Stimulated activated CD4-positive, alpha-beta T cell treated with anti-CD3 and anti-CD28 coated beads, TNF-alpha, amount 100 ng/mL, for 1 hour (primary cell): ENCODE measurements at regions not wholly inside any gene's neighbourhood (a gene's known extent, or its start where the extent isn't known, plus 50 kb on each side); places are given as distances from the start of the nearest gene placed in this dataset.

Experiments used
- DNase-seq, 3 donors: peaks; one replicate each; pipeline ENCODE4 v3.0.0-alpha.2; 2020; ENCODE audit warnings: low read depth in 3 of 3, low spot score in 1 of 3

DNA sequence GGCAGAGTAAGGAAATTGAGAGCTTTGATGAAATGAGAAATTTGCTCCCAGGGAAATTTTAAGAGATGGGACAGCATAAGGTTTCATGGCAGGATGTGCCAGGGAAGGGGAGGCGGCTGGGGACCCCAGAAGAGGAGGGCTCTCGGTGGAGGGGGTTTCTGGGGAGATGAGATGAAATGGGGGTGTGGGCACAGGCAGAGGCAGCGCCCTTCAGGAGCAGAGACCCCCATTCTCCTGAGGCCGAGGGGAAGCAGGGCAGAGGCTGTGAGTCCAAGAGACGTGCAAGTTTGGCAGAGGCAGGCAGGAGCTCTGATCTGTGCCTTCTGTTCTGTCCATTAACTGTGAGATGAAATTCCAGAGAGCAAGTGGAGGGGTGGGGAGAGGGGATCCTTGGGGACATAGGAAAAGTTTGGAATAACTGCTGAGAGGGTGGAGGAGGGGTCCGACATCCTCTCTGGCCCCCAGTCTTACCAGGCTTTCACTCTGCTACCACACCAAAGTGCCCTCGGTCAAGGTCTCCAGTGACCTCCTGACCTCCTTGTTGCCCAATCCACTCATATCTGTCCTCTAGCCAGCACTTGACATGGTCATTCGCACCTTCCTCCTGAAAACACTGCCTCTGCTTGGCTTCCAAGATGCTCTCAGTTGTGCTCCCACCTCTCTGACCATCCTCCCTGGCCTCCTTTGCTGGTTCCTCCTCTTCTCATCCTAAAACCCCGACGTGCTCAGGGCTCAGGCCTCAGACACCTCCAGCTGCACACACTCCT, 108.1 kb upstream of the MVB12B start:
- no peak for DNase-seq

DNA sequence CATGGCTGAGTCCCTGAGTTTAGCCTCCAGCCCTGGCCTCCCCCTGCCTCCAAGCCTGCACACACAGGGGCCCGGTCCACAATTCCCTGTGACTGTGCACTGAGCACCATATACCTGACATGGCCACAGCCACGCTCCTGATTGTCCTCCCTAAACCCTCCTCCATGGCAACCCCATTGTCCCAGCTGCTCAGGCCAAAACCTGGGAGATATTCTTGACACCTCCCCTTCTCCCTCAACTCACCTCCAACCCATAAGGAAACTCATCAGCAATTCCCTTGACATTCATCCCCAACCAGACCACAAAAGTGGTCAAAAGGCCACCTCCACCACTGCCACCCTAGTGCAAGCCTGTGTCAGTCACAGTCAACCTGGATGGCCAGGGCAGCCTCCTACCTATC, 107.5 kb upstream of the MVB12B start:
- no peak for DNase-seq

DNA sequence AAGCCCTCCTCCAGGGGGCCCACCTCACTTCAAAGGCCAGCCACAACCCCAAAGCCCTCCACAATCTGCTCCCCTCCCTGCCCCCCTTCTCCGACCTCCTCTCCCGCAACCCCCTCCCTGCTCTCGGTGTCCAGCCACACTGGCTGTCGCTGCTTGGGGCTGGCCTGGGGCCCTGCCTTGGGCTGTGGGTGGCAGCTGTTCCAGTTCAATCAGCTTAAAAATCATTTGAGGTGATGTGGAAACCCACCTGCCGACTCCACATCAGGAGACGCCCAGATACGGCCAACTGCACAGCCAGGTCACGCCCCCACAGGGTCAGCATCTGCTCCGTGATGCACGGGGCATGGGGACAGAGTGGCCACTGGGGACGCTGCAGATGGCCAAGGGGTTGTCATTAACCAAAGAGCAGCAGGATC, 107.0 kb upstream of the MVB12B start:
- DNase-seq: no peak

DNA sequence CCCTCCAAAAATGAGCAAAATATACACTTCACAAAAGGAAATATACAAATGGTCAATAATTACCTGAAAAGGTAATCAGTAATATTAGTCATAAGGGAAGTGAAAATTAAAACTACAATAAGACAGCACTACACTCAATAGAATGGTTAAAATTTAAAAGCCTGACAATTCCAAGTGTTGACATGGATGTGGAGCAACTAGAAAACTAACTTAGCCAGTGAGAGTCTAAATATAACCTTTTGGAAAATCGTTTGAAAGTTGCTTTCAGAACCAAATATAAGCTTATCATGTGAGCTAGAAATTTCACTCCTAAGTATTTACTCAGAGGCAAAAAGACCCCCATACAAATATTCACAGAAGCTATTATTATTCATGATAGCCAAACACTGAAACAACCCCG, 105.1 kb upstream of the MVB12B start:
- DNase-seq: no peak

DNA sequence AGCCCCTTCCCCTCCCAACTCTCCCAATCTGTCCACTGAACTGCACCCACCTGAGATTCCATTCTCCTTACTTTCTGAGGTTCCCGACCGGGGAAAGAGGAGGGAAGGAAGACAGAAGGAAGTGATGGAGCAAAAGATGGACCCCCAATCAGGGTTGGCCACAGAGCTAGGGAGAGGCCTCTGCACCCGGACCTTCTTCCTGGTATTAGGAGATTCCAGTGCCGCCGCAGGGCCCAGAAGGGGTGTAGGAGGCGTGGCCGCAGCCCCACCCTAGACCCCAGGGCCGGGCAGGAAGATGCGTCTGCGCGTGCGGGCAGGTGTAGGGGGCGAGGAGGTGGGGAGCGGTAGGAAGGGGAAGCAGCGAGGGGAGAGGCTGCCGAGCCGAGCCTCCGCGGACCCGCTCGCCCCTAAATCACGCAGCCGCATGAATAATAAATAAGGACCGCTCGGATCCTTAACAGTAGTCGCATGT, 104.2 kb upstream of the MVB12B start:
- DNase-seq: no peak

DNA sequence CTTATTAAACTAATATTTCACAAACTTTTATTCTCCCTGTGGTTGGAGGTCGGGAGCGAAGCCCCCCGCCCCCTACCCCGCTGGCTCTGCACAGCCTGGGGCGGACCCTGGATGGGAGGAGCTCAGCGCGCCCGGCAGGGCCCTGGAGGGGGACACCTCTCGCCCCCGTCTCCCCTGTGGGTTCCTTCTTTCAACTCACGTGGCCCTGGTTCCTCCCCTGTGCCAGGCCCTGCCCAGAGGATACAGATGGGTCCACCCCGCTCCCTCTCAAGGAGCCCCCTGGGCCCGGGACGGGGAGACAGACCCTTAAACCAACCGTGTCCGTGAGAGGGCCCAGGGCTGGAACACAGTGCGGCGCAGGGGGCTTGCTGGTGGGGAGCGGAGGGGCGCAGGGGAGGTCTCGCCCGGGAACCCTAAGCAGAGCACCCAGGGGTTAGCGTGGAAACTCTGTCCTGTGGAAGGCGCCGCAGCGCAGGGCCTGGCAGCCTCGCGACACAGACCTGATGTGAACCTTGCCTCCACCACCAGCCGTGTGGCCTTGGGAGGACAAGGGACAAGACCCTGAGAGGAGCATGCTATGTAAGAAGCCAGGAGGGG, 103.7 kb upstream of the MVB12B start:
- no peak for DNase-seq

DNA sequence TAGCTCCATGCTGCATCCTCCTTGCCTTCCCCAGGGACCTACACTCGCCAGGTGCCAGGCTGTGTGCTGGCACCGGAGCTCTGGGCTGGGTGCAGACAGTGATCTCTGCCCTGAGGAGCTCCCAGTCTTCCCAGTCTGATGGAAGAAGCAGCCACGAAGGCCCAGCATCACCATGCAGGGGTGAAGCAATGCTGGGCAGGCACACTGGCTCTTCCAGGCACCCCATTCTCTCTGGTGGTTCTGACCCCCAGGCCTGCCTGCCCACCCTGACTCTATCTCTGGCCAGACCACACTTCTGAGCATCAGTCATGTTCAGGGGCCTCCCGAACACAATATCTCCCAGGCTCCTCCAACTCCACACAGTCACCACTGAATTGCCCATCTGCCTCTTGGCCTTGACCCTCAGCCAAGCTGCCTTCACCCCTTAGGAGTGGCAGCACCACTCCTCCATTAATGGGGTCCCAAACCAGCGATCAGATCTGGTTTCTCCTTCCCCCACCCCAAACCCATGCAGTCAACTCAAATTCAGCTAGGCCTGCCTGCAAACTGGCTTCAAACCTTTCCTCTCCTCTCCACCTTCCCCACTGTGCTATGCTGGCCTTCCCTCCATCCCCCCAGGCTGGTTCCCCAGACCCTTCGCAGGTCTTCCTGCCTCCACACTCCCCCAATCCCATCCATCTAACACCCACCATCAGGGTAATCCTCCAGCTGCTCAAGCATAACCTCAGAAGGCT, 102.7 kb upstream of the MVB12B start:
- no peak for DNase-seq

DNA sequence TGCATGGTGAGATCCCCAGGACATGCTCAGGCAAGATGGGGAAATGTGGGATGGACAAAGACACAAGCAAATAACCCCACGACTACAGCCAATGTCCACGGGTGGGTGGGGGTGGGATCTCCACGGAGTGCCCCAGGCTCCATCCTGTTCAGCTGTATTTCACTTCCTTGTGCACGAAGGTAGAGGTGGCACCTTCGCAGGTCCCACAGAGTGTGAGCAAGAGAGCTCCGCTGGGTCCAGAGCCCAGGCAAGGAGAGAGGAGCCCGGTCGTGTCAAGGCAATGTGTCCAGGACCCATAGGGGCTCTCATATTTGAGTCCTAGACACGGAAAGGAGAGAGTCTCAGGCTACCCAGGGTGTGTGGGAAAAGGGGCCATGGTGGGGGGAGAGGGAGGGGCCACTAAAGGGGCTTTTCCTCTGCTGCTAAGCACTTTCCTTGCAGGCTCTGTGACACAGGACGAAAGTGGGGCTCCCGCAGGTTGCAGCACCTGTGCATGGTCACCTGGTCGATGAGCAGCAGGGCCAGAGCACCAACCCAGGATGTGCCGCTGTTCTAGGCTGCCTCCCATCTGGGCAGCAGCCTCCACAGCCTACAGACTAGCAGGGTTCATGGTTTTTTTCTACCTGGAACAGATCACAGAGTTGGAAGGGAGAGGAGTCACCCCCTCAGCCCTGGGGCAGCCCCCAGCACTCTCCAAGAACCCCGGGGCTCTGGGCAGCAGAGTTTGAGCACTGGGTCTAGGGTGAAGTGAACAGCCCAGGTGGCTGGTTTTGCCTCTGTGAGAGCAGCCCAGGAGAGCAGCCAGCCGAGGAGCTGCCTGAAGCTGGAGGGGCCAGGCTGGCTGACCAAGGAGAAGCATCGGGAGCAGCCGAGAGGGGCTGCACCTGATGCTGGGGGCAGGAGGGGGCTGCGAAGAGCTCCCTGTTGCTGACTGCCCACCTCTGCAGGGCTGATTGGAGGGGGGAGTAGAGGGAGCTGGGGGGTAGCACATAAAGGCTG, 100.7 kb upstream of the MVB12B start:
- no peak for DNase-seq

DNA sequence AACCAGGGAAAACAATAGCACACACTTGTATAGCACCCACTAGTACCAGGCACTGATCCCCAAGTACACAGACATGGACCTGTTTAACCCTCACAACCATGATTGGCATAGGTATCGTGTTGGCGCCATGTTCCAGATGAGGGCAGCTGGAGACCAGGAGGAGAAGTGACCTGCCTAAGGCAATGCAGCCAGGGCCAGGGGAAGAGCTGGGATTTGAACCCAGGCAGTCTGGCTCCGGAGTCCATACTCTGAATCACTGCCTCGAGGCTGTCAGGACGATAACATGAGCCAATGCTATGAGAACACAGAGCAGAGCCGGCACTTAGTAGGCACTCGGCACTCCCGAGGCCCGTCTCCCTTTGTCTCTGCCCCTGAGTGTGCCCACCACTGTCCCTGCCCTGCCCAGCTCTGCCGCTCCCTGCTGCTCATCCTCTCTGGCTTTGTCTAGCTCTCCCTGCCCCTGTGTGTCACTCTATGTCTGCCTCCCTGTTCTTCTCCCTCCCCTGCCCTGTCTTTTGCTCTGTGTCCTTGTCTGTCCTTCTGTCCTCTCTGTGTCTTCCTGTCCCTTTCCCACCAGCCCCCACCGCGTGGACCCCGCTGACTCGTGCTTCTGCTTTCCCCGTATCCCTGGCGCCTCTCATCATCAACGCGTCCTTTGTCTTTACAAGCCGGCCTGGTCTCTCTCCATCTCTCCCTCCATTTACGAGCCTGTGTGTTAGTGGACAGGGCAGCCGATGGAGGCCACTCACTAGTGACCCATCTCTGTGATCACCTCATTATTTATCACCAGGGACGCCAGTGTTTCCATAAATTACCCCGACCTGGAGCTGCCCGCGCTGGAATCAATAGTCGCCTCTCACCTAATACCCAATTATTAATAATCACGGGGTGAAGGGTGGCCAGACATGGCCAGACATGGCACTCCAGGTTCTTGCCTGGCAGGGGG, 99.4 kb upstream of the MVB12B start:
- DNase-seq: no peak

DNA sequence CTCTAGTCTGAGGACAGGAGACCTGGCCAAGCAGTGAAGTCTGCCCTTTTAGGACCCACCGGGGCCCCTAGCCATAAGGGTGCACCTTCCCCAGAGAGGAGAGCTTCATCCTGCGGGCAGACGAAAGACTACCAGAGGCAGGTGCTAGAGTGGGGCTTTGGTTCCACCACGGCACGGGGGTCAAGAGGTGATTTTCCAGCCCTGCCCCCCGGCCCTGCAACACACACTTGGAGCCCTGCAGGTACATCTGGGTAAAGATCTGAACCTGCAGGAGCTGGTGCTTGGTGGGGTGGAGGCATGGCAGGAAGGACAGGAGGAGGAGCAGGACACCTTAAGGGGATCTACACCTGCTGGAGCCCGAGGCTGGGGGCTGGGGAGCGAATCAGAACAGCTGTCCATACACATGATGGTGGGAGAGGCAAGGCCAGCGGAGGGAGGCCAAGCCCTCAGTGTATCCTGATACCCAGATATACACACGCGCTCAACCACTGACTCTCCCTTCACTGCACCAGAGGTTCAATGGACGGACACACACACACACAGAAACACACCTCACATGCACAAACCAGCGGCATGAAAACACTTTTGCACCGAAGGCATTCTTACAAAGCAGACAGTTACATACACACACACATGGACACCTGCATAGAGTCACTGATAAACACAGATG, 98.4 kb upstream of the MVB12B start:
- no peak for DNase-seq

DNA sequence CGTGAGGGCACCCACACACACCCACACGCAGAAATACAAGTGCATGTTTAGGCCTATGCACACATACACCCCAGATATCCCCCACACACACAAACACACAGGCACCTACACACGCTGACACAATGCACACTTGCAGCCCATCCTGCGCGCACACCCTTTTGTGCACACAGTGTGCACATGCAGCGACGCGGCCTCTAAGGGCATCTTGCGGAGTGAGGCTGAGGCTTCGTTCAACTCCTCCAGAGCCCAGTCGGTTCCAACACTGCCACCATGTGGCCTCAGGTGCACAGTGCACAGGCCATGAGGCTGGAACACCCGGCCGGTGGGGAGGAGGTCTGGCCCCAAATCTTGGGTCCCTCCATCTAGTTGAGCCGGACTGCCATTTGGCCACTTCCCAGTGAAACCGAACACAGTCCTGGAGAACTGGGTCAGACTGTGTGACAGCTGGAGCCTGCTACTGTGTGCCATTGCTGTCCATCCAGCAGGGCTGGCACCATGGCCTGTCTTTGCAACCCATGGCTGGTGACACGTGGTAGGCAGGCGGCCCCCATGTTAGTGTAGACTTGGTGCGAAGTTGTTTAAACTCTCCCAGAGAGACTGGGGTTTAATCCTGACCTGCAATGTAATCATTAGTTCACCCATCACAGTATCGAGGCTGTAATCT, 97.7 kb upstream of the MVB12B start:
- DNase-seq: peak; percentile 8 to 55 (median 34)

DNA sequence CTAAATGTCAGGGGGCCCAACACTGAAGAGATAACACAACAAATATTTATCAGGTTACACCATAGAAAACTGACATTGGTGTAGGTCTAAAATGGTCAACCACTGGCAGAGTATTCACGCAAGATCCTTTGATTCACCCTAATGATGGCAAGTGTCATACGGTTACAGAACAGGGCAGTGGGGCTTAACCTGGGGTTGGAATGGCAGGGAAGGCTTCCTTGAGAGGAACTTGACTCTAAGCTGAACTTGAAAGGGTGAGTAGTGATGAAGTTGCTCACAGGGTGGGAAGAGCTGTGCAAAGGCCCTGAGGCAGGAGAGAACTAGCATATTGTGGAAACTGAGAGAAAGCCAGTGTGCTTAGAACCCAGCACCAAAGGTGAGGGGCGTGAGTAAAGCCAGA, 97.1 kb upstream of the MVB12B start:
- DNase-seq: no peak

DNA sequence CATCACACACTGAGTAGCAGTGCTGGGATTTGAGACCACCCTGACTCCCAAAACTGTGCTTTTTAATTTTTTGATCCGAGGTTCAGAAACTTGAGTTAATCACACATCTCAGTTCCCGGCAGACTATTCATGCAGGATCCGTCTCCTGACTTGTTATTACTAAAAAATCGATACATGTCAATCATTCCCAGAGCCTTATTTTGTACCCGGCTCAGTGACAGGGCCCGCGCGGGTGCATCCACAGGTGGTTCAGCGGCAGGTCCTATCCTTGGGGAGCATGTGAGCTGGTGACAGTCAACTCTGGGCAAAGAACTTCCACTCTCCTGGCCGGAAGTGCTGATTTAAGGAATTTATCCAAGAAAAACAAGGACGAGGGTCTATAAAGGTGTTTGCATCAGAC, 95.9 kb upstream of the MVB12B start:
- no peak for DNase-seq

DNA sequence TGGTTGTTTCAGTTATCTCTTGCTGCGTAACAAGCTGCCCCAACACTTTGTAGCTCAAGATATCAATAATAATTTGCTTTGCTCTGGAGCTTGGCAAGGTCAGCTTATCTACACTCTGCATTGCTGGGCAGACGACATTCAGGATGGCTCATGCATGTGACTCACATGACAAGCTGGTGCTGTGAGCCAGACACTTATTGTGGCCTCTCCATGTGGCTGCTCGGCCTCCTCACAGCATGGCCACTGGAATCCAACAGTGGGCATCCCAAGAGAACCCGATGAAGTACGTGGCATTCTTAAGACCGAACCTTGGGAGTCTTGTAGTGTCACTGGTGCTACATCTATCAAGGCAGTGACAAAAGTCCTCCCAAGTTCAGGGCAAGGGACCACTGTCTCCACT, 94.2 kb upstream of the MVB12B start:
- no peak for DNase-seq

DNA sequence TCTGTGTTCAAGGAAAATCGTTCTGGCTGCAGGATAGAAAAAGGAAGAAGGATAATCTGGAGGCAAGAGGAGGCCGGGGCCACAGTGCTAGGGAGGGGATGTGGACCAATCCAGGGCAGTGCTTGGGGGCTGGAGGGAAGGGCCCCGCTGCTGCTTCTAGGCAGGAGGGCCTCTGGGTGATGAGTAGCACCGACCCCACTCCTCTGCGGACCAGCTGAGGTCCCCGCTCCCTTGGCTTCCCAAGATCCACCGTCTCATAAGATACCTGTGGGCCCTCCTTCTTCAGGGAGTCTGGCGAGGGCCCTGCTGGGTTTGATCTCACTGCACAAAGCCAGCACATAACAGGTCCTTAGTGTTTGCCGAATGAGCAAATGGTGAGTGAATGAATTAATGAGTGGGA, 93.5 kb upstream of the MVB12B start:
- no peak for DNase-seq

DNA sequence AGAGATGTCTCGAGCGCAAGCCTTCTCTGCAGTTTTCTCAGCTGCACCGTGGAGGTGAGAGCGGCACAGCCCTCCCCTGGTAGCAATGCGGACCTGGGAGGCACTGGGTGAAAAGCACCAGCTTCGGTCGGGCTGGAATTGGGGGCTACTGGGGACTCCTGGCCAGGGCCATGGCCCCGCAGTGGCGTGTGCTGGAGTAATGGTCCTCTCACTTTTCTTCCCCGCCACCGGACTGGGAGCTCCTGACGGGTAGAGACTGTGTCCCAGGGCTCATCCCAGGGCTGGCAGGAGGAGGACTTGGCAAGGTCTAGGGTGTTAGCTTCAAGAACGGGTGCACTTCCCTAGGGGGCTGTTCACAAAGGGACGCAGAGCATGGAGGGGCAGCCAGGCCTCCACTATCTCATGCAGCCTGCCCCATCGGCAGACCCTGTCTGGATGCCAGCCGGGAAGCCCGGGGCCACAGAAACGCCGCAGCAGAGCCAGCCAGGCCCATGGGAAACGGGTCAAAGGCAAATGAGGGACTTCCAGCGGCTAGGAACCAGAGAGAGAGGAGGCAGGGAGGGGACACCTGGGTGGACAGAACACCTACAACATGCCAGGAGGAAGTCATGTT, 92.6 kb upstream of the MVB12B start:
- DNase-seq: no peak

DNA sequence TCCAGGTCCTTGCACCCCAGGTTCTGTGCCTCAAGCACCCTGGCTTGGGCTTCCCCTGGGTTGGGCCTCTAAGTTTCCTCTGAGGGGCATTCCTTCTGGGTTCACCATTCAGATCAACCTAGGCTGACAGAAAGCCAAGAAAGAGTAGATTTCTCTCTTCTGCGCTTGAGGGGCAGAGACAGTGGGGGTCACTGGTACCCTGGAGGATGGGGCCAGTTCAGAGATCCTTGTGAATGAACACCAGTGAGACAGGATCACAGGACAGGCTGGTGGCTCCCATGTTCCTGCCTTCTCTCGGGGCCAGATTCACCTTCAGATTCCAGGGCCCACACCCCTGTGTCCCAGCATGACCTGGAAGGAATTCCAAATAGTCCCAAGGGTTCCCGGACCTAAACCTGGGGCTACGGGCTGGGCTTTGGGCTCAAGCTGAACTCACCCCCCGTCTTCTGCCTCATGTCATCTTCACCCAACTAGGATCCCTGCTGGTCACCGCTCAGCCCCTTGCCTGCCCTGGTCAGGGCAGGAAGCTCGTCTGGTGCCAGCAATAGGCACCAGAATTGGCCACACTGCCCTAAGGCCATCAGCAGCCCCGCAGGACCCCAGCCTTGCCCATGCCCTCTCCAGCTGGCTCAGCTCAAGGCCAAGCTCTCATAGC, 91.8 kb upstream of the MVB12B start:
- DNase-seq: no peak
